Femur (tissue), 1 donor: ENCODE measurements at regions not wholly inside any gene's neighbourhood (a gene's known extent, or its start where the extent isn't known, plus 50 kb on each side); places are given as distances from the start of the nearest gene placed in this dataset.
"Not testable (repeated sequence)": the region's sequence is repeated elsewhere in the genome, so short reads cannot be mapped to it uniquely, and the experiment has no call there.

ENCODE experiments used
- DNase-seq: peaks from one replicate; pipeline ENCODE4 v3.0.0-alpha.2; 2017

- no peak for DNase-seq
Measured at GRCh38 chr6:156268849-156269248, 508.3 kb upstream of the ARID1B start.

GRCh38 chr6:156262014-156262413, 515.2 kb upstream of the ARID1B start:
- no peak for DNase-seq

- DNase-seq: no peak
Measured at GRCh38 chr6:156260815-156261214, 516.4 kb upstream of the ARID1B start.

GRCh38 chr6:156258981-156259380, 518.2 kb upstream of the ARID1B start:
- no peak for DNase-seq

GRCh38 chr6:156256161-156256560, 521.0 kb upstream of the ARID1B start:
- DNase-seq: no peak

DNA sequence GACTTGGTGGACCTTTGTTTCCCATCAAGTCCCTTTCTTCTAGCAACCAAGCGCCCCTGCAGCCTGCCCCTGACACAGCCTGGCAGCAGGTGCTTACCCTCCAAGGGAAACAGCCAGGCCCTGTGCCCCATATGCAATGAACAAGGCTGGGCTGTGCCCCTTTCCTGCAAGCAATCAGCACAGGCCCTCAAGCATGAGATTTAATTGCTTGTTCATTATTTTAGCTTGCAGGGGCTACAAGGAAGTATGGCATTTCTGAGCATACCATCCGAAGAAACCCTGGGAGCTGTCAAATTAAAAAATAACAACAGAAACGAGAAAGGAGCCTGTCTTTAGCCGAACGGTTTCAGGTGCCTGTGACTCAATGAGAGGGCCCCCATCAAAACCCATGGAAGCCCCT, 522.9 kb upstream of the ARID1B start:
- no peak for DNase-seq

- DNase-seq: no peak
Measured at GRCh38 chr6:156250593-156250992, 526.6 kb upstream of the ARID1B start.

- DNase-seq: no peak
Measured at GRCh38 chr6:156242206-156242605, 535.0 kb upstream of the ARID1B start.

DNA sequence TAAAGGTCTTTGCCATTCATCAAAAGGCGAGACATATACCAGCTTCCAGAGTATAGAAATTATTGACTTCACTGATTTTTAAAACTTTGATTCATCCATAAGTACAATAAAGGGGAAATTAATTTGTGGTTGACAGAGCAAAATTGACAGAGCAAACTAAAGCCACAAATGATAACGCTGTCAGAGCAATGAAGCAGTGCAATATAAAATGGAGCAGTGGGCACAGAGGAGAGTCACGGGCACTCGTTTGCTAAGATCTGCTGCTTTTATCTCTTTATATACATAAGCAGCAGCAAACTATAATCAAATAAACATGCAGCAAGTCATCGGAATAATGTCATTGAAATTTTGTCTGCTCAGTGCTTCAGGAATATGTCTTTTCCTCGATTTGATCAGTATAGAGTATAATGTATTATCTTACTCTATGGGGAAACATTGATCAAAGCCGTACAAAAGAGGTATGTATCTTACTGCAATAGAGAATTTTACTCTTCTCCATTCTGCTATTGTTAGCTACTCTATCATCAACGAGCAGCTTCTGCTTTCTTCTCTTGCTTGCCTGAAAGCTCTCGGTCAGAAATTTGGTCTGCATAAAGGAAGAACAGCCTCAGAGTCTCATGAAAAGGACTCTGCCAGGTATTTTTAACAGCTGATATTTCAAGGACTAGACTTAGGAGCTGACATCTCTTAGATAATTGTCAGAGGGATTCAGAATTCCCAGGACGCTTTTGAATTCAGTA, 546.0 kb upstream of the ARID1B start:
- DNase-seq: no peak

DNA sequence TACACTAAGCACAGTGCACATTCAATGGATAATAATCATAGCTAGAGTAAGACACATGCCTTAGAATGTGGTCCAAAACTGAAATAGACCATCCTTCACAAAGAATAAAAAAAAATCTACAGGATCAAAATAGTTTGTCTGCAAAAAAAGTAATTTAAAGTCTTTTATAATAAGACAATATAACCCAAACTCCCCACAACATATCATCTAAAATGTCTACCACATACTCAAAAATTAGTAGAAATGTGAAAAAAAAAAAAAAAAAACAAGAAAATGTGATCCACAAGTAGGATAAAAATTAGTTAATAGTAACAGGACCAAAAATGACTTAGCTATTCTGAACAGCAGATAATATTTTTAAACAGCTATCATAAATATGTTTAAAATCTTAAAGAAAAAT, 557.2 kb upstream of the ARID1B start:
- no peak for DNase-seq

DNA sequence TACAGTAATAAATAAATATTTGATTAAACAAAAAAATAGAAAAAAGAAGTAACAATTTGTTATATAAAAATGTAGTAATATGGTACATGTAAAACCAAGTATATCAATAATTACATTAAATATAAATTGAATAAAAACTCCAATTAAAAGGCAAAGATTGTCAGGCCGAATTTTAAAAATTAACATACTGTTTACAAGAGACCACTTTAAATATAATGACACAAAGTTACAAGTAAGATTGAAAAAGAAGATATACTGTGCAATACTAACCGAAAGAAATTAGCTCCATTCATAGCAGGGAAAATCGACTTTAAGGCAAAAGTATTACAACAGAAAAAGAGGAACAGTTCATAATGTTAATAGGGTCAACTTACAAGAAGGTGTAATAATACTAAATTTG, 571.5 kb upstream of the ARID1B start:
- DNase-seq: no peak

DNA sequence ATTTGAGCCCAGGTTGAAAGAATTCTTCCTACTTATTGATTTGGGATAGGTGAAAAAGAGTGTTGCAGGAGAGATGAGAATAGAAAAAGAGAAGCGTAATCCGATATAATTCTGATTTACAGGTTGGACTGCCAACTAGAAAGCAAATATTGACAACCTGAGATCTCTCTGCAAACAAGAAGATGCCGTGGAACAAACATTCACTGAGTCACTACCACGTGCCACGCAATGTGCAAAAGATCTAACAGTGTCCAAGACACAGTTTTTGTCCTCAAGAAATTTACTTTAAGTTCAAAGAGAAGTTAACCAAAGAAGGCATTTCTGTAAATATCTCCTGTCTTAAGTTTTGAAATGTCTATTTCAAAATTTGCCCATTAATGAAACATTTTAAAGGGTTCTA, 578.0 kb upstream of the ARID1B start:
- no peak for DNase-seq

DNA sequence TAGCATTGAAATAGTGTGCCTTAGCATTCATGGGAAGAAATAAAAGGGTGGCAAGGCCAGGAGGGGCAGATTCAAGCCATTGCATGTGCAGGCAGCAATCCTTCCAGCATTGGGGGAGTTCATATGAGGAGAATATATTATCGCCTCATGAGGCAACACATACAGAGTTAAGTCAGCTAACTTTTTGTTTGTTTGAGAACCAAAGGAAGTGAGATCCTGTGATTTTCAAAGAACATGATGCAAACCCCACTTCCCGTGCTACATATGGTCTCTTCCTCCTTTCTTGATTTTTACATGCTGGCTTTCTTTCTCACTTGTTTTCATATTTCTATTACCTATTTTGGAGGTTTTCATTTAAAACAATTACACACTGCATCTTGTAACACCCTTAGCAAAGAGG, 579.7 kb upstream of the ARID1B start:
- DNase-seq: no peak

GRCh38 chr6:156194981-156195380, 582.2 kb upstream of the ARID1B start:
- DNase-seq: no peak

- no peak for DNase-seq
Measured at GRCh38 chr6:156193381-156193780, 583.8 kb upstream of the ARID1B start.

DNA sequence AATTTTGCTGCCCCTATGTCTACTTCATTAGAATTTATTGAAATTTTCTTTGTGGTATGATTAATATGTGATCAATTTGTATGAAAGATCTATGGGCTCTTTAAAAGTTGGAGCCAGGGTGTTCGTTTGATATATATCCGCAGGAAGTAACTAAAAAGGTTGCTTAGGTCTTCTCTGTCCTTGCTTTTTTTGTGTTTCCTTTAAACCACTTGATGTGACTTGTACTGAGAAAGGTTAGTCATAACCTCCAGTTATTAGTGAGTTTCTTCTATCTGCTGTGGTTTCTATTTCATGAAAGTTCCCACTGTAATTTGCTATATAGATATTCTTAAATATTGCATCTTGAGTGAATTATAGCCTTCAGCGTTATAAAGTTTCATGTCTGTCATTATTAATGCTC, 585.3 kb upstream of the ARID1B start:
- no peak for DNase-seq

DNA sequence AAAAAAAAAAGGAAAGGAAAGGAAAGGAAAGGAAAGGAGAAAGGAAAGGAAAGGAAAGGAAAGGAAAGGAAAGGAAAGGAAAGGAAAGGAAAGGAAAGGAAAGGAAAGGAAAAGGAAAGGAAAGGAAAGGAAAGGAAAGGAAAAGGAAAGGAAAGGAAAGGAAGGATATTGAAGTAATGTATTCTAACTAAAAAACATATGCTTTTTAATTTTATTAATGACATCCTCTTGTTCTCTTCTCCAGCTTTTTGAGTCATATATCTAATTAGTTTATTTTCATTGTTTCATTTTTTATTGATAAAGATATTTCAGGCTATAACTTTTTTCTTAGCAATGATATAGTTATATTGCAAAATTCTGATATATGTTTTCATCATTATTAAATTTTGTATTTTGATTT, 585.8 kb upstream of the ARID1B start:
- DNase-seq: not testable (repeated sequence)

- DNase-seq: no peak
Measured at GRCh38 chr6:156190270-156190669, 586.9 kb upstream of the ARID1B start.

DNA sequence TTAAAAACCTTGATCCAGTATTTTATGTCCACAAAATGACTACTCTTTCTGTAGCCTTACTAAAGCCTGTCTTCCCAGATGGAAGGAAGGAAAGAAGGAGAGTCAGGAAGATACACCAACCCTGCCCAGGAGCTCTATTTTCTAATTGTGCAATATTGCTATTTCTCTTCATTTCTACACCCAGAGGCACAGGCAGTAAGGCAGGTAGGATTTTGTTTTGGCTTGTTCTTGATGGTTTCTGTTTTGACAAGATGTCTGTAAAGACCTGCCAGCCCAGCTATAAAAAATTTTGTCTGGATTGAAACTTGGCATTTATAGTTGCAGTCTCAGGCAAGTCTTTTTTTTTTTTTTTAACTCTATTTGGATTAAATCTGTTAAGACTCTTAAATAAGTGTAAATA, 587.5 kb upstream of the ARID1B start:
- no peak for DNase-seq

DNA sequence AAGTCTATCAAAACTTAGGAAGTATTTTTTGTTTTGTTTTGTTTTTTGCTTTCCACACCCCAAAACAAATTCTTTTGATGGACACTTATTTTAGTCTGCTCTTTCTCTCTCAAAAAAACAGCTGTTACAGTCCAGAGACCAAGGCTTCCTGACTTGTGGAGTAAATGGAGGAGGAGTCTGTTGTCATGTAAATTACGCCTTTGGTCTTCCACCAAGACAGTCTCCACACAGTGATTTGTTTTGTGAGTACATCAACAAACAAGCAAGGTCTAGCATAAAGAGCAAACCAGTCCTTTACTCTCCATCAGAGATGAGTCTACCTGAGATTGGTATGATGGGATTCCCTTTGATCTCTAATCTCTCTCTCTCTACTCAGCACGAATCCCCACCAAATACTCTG, 588.0 kb upstream of the ARID1B start:
- no peak for DNase-seq

GRCh38 chr6:156185113-156185512, 592.1 kb upstream of the ARID1B start:
- DNase-seq: no peak

- no peak for DNase-seq
Measured at GRCh38 chr6:156183678-156184077, 593.5 kb upstream of the ARID1B start.

GRCh38 chr6:156182356-156182755, 594.8 kb upstream of the ARID1B start:
- no peak for DNase-seq

GRCh38 chr6:156181506-156181905, 595.7 kb upstream of the ARID1B start:
- DNase-seq: no peak

GRCh38 chr6:156175971-156176421, 601.2 kb upstream of the ARID1B start:
- DNase-seq: no peak
